ENCODE measurements at regions not wholly inside any gene's neighbourhood (a gene's known extent, or its start where the extent isn't known, plus 50 kb on each side); places are given as distances from the start of the nearest gene placed in this dataset.

- H3K27ac ChIP-seq: no peak overlapping the region
- no peaks in the 10 kb centered on the region for H3K4me1 ChIP-seq
- no peak overlapping the region for H3K4me3 ChIP-seq
- no peaks in the 10 kb centered on the region for H3K36me3 ChIP-seq
- TF ChIP-seq POLR2AphosphoS5 (IDR thresholded peaks at IDR 0.05) (no peak), CTCF (IDR thresholded peaks at IDR 0.05 in 8 of 11, conservative IDR thresholded peaks at IDR 0.05 in 3 of 11) (no peak), POLR2A (IDR thresholded peaks at IDR 0.05) (no peak)
- no peak for DNase-seq
- no peaks in the 10 kb centered on the region for H3K27me3 ChIP-seq (replicated peaks in 1 of 7)
- no peaks in the 10 kb centered on the region for H3K9me3 ChIP-seq
- intact Hi-C loops (cut with DNase I; ENCODE audit: low total_unique reads): no loop called here
- WGBS, 5 donors: 83 to 100% (median 93%) methylated on average over 1 of the region's 1 CpG
Observed at GRCh38 chr10:20991526-20991925, 94.4 kb upstream of the NEBL start.

- Histone ChIP-seq H3K36me3 (no peaks in the 10 kb centered on the region), H3K4me3 (no peak overlapping the region), H3K4me1 (no peaks in the 10 kb centered on the region), H3K27ac (no peak overlapping the region), H3K27me3 (replicated peaks in 1 of 7) (no peaks in the 10 kb centered on the region), H3K9me3 (no peaks in the 10 kb centered on the region)
- WGBS, 5 donors: 68 to 94% (median 89%) methylated on average over 1 of the region's 1 CpG
- intact Hi-C loops (cut with DNase I; ENCODE audit: low total_unique reads): no loop called here
- no peak for TF ChIP-seq POLR2A (IDR thresholded peaks at IDR 0.05)
- no peak for TF ChIP-seq POLR2AphosphoS5 (IDR thresholded peaks at IDR 0.05)
- no peak for TF ChIP-seq CTCF (IDR thresholded peaks at IDR 0.05 in 8 of 11, conservative IDR thresholded peaks at IDR 0.05 in 3 of 11)
- DNase-seq: no peak
Observed at GRCh38 chr10:20990604-20991003, 93.5 kb upstream of the NEBL start.

- TF ChIP-seq POLR2A (IDR thresholded peaks at IDR 0.05) (no peak), CTCF (IDR thresholded peaks at IDR 0.05 in 8 of 11, conservative IDR thresholded peaks at IDR 0.05 in 3 of 11) (no peak), POLR2AphosphoS5 (IDR thresholded peaks at IDR 0.05) (no peak)
- intact Hi-C loops (cut with DNase I; ENCODE audit: low total_unique reads): no loop called here
- no peaks in the 10 kb centered on the region for H3K4me1 ChIP-seq
- no peak overlapping the region for H3K4me3 ChIP-seq
- no peaks in the 10 kb centered on the region for H3K36me3 ChIP-seq
- no peak for DNase-seq
- no peaks in the 10 kb centered on the region for H3K9me3 ChIP-seq
- no peak overlapping the region for H3K27ac ChIP-seq
- no peaks in the 10 kb centered on the region for H3K27me3 ChIP-seq (replicated peaks in 1 of 7)
- 64 to 78% (median 73%) methylated on average over 1 of the region's 1 CpG for WGBS, 5 donors
Observed at GRCh38 chr10:20988357-20988983, 91.4 kb upstream of the NEBL start.

GRCh38 chr10:20986049-20986448 is 88.9 kb upstream of the NEBL start:
- Histone ChIP-seq H3K4me3 (no peak overlapping the region), H3K9me3 (peaks cover 0 to 5% (median 0%) of the 10 kb centered on the region in 8 donors), H3K36me3 (no peaks in the 10 kb centered on the region), H3K4me1 (no peaks in the 10 kb centered on the region), H3K27ac (no peak overlapping the region), H3K27me3 (replicated peaks in 1 of 7) (no peaks in the 10 kb centered on the region)
- TF ChIP-seq POLR2AphosphoS5 (IDR thresholded peaks at IDR 0.05) (no peak), CTCF (IDR thresholded peaks at IDR 0.05 in 8 of 11, conservative IDR thresholded peaks at IDR 0.05 in 3 of 11) (no peak), POLR2A (IDR thresholded peaks at IDR 0.05) (no peak)
- intact Hi-C loops (cut with DNase I; ENCODE audit: low total_unique reads): no loop called here
- DNase-seq: no peak
- 80 to 95% (median 90%) methylated on average over 2 of the region's 2 CpGs for WGBS, 5 donors
